ENCODE measurements at regions not wholly inside any gene's neighbourhood (a gene's known extent, or its start where the extent isn't known, plus 50 kb on each side); places are given as distances from the start of the nearest gene placed in this dataset.

GRCh38 chr3:34152656-34153055 lies 354.2 kb downstream of the PDCD6IP start:
- TF ChIP-seq, protein P1, sequence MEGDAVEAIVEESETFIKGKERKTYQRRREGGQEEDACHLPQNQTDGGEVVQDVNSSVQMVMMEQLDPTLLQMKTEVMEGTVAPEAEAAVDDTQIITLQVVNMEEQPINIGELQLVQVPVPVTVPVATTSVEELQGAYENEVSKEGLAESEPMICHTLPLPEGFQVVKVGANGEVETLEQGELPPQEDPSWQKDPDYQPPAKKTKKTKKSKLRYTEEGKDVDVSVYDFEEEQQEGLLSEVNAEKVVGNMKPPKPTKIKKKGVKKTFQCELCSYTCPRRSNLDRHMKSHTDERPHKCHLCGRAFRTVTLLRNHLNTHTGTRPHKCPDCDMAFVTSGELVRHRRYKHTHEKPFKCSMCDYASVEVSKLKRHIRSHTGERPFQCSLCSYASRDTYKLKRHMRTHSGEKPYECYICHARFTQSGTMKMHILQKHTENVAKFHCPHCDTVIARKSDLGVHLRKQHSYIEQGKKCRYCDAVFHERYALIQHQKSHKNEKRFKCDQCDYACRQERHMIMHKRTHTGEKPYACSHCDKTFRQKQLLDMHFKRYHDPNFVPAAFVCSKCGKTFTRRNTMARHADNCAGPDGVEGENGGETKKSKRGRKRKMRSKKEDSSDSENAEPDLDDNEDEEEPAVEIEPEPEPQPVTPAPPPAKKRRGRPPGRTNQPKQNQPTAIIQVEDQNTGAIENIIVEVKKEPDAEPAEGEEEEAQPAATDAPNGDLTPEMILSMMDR (conservative IDR thresholded peaks at IDR 0.05), result no peak
- TF ChIP-seq ZFX (IDR thresholded peaks at IDR 0.05), result no peak
